HT-29 (cell line): ENCODE measurements at regions not wholly inside any gene's neighbourhood (a gene's known extent, or its start where the extent isn't known, plus 50 kb on each side); places are given as distances from the start of the nearest gene placed in this dataset. TPM values are rescaled to one million over a fixed set of nuclear protein-coding genes. Genes with fewer than 3 reads are reported as not detected.
A peak's percentile ranks its signal among the peaks of the same experiment; 100 is the strongest.

Source experiments
- DNase-seq: peaks from one replicate; pipeline ENCODE4 v3.0.0-alpha.2; 2015; ENCODE audit warnings: low spot score
- small RNA-seq: library from RNA; depleted of rRNA; stranded (forward); fragments of <200 nt; gene quantifications from one replicate; pipeline ENCODE3, GENCODE V24; 2014

GRCh38 chr7:90067171-90067570 lies 87.1 kb upstream of the STEAP1 start:
- DNase-seq: no peak

GRCh38 chr7:90070238-90070637 lies 84.0 kb upstream of the STEAP1 start:
- peak; percentile 54 for DNase-seq

GRCh38 chr7:90078921-90079320 lies 75.3 kb upstream of the STEAP1 start:
- no peak for DNase-seq

- DNase-seq: no peak
Measured at GRCh38 chr7:90081621-90082020, 72.6 kb upstream of the STEAP1 start.

- DNase-seq: no peak
Measured at GRCh38 chr7:90092506-90092905, 61.8 kb upstream of the STEAP1 start.

- DNase-seq: no peak
Measured at GRCh38 chr7:90094030-90094429, 60.2 kb upstream of the STEAP1 start.

Small RNAs in the stretch of these regions (small RNA-seq; reads per million reads assigned to genes)
- not detected for gene RNU6-274P
